Mammary epithelial cell (primary cell): ENCODE measurements at regions not wholly inside any gene's neighbourhood (a gene's known extent, or its start where the extent isn't known, plus 50 kb on each side); places are given as distances from the start of the nearest gene placed in this dataset.

Experiments
- CTCF ChIP-seq, 2 donors: IDR thresholded peaks in 1 of 2; conservative IDR thresholded peaks in 1 of 2; 2 replicates each; pipeline ENCODE4 v1.5.1; 2011 to 2012; ENCODE audit warnings: inconsistent platforms in 2 of 2, low read length in 2 of 2, mild to moderate bottlenecking in 2 of 2, control low read depth in 1 of 2, low read depth in 1 of 2; ENCODE audit not compliant: insufficient read depth in 1 of 2; ENCODE audit errors: extremely low read depth in 1 of 2
- EZH2 ChIP-seq: IDR thresholded peaks from 2 replicates; pipeline ENCODE4 v1.6.1; 2012; ENCODE audit warnings: low read length, inconsistent platforms, borderline replicate concordance

- no peak for TF ChIP-seq CTCF (conservative IDR thresholded peaks at IDR 0.05 in 1 of 2, IDR thresholded peaks at IDR 0.05 in 1 of 2; ENCODE audit: extremely low read depth in 1 of 2, insufficient read depth in 1 of 2, low read depth in 1 of 2, low read length in 2 of 2)
- no peak for TF ChIP-seq EZH2
Observed at GRCh38 chr5:119991625-119992024, 362.3 kb downstream of the FAM170A start.
